HG03066 (cell line): ENCODE measurements at regions not wholly inside any gene's neighbourhood (a gene's known extent, or its start where the extent isn't known, plus 50 kb on each side); places are given as distances from the start of the nearest gene placed in this dataset.
"Not testable (repeated sequence)": the region's sequence is repeated elsewhere in the genome, so short reads cannot be mapped to it uniquely, and the experiment has no call there.

ENCODE experiments used
- ATAC-seq: cut with Tn5 transposase; IDR thresholded peaks from one replicate; pipeline ENCODE4 v1.9.1; 2021; ENCODE audit warnings: low read depth; ENCODE audit not compliant: unreplicated experiment

DNA sequence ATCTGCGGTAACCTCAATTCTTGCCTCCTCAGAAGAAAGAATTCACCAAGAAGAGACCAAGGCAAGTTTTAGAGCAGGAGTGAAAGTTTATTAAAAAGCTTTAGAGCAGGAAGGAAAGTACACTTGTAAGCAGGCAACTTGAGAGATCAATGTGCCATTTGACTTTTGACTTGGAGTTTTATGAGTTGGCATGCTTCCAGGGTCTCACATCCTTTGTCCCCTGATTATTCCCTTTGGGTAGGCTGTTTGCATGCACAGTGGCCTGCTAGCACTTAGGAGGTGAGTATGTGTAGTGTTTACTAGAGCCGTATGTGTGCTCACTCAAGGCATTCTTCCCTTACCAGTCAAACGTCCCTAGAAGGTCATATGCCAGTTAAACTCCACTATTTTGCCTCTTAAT lies 111.0 kb upstream of the RAI14 start:
- ATAC-seq, result no peak

DNA sequence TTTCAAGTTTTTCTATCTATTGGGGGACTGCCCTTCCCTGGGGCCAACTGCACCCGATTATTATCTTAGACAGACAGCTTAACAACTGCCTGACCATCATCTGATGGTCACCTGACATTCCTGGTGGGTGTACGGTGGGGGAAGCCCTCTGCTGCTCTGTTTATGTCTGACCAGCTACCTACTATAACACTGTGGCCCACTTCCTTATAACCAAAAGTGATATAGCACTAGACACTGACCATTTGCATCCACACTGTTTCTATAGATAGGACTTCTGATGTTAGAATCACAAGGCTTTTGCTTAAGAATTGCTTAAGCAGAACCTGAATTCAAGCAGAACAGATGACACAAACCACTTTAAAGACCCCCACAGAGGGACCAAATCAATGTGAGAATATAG lies 110.5 kb upstream of the RAI14 start:
- ATAC-seq, result no peak

DNA sequence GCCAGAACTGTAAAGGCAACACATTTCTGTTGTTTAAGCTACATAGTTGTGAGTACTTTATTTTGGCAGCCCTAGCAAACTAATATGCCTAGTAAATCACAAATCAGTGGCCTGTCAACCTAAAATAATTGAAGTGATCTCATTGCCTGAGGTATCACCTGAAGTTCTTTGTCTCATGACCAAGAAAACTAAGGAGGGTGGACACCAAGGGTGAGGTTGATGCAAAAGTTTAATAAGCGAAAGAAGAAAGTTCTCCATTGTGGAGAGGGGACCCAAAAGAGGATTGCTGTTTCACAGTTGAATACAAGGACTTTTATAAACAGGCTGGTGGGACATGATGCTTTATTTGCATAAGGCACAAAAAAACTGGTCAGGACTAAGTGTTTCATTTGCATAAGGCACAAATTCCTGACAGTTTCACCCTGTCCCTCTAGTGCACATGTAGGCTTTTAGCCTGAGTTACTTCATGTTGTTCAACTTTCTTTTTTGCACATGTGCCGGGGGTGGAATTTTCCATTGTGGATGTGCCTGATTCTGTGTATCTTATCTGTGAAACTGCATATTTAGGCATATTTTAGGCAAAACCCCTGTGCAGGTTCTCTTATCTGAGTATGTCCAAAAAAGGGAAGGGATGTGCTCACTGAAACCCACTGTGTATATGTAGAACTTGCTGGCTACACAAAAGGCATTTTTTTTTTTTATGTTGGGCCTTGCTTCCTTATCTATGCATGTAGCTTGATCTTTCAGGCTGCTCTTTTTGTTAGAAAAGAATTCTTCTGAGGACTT lies 108.6 kb upstream of the RAI14 start:
- ATAC-seq, result no peak

GRCh38 chr5:34548086-34548403 lies 108.1 kb upstream of the RAI14 start:
- ATAC-seq, result no peak

GRCh38 chr5:34550247-34550646 lies 105.9 kb upstream of the RAI14 start:
- no peak for ATAC-seq

DNA sequence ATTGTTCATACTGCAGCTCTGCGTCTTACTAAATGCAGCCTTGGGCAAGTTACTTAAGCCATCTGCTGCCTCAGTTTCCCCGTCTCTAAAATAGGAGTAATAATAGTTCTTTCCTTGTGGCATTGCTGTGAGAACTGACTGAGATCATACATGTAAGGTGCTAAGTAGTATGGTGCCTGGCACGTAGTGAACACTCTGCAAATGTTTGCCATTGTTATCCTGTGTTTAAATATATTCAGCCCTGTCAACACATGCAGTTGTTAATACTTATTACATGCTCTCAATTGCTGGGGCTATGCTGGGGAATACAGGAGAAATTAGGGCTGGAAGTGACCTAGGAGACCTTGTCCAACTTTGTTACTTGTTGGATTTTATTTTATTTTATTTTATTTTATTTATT lies 105.2 kb upstream of the RAI14 start:
- ATAC-seq, result no peak

GRCh38 chr5:34551911-34552433 lies 104.2 kb upstream of the RAI14 start:
- ATAC-seq, result no peak

- ATAC-seq, result no peak
Observed at GRCh38 chr5:34552686-34553085, 103.4 kb upstream of the RAI14 start.

GRCh38 chr5:34553581-34553980 lies 102.5 kb upstream of the RAI14 start:
- ATAC-seq, result no peak

- ATAC-seq, result no peak
Observed at GRCh38 chr5:34554641-34555040, 101.5 kb upstream of the RAI14 start.

- ATAC-seq, result no peak
Observed at GRCh38 chr5:34555699-34556508, 100.2 kb upstream of the RAI14 start.

- no peak for ATAC-seq
Observed at GRCh38 chr5:34556509-34556782, 99.7 kb upstream of the RAI14 start.

GRCh38 chr5:34561581-34561980 lies 94.5 kb upstream of the RAI14 start:
- ATAC-seq, result not testable (repeated sequence)

DNA sequence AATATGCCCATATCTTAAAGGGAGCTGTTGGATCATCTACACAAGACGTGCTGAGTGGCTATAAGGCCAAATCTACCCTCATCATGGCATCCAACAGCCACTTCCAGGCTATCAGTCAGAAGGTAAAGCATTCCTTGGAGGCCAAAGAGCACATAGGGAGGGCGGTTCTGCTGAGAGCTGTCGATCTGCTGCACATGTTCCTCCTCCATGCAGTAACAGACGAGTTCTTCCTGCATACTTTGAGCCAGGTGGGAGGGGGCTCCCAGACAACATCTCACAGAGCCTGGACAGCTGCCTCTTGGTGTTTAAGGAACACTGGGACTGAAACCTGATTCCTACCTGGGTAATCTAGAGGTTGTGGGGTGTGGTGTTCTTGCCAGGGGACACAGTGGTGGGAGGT lies 93.3 kb upstream of the RAI14 start:
- no peak for ATAC-seq

GRCh38 chr5:34563269-34563668 lies 92.9 kb upstream of the RAI14 start:
- no peak for ATAC-seq

GRCh38 chr5:34563931-34564709 lies 92.0 kb upstream of the RAI14 start:
- ATAC-seq, result no peak

DNA sequence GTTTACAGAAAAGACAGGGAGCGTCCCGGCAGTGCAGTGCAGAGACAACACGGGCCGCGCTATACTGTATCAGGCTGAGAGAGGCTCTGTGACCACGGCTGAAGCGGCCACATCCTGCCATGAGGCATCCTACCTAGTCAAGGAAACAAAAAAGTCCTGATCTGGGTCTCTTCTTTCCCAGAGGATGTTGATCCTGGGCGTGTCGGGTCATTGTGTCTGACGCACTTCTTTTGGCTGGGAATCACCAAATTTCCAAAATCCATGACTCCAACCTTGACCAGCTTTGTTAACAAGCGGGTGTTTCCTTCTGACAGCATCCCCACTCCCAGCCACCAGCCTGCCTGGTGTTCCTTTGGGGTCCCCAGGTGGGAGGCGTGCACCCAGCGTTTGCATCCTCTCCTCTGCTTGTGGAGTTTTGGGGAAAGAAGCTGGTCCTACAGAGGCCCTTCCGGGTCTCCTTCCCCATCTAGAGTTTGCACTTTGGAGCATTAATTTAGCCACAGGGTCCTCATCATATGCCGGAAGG lies 91.4 kb upstream of the RAI14 start:
- no peak for ATAC-seq

GRCh38 chr5:34570143-34570542 lies 86.0 kb upstream of the RAI14 start:
- no peak for ATAC-seq

DNA sequence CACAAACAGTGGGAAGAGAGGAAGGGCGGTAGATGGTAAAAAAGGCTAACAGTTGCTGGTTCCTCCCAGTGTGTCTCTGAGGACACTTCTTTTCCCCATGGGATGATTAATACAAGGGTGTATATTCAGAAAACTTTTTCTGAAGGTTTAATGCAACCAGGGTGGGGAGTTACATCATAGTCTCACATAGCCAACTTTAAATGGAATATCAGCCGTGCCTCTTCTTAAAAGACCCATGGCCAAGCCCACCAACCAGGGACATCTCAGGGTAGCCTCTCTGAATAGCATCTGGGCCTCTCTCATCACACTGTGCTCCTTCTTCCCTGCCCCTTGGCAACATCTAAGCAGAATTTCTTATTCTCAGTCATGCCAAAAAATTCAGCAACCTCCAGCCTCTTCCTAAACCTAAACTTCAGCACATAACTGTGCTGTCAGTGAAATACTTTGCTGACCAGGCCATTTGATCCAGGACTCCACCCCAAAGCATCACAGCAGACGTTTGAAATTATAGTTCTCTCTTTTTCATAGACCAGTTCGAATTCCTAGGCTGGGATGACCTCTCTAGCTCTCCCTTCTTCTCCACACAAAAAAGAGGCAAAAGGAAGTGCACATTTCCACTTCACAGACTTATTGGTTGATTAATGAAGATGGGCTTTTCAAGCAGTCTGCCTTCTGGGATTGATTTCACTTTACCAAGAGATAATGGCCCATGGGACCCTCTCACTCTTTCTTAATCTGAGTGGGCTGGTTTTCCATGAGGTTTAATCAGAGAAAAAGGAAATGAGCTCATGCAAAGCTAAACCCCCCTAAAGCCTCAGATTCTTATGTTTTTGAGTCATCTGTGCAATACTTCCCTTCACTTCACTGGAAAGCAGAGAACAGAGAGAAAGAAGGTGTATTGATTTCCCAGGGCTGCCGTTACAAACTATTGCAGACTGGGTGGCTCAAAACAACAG lies 85.1 kb upstream of the RAI14 start:
- no peak for ATAC-seq

- ATAC-seq, result no peak
Observed at GRCh38 chr5:34571677-34572041, 84.5 kb upstream of the RAI14 start.
